ENCODE measurements at regions not wholly inside any gene's neighbourhood (a gene's known extent, or its start where the extent isn't known, plus 50 kb on each side); places are given as distances from the start of the nearest gene placed in this dataset.

DNA sequence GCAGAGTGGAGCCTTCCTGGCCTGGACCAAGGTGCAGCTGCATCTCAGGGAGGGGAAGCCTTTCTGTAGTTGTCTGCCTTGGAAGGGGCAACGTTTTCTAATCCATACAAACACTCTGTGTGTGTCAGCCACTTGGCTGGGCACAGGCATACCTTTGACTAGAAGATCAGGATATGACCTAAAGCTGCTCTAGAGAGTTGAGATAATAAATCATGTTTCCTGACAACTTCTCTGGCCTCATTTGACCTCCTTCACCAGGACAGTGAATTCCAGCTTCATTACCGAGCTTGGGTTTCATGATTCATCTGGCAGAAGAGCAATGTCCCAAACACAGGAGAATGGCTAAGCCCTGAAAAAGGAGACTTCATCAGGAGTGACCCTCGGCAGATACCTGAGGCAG, 89.6 kb upstream of the KIT start:
- WGBS = 40% methylated on average over 3 of the region's 3 CpGs
- no peak overlapping the region for H3K27ac ChIP-seq (ENCODE audit: low read depth)
- H3K4me1 ChIP-seq (ENCODE audit: insufficient read depth) = no peaks in the 10 kb centered on the region
- no peak for DNase-seq (ENCODE audit: extremely low spot score)
- H3K4me3 ChIP-seq (ENCODE audit: low read depth, low read length) = no peak overlapping the region
- no peaks in the 10 kb centered on the region for H3K36me3 ChIP-seq (ENCODE audit: insufficient read depth)

- H3K4me1 ChIP-seq (ENCODE audit: insufficient read depth) = no peaks in the 10 kb centered on the region
- DNase-seq (ENCODE audit: extremely low spot score) = no peak
- H3K27ac ChIP-seq (ENCODE audit: low read depth) = no peak overlapping the region
- no peaks in the 10 kb centered on the region for H3K36me3 ChIP-seq (ENCODE audit: insufficient read depth)
- 68% methylated on average over 2 of the region's 2 CpGs for WGBS
- no peak overlapping the region for H3K4me3 ChIP-seq (ENCODE audit: low read depth, low read length)
Observed at GRCh38 chr4:54570822-54571221, 86.9 kb upstream of the KIT start.

GRCh38 chr4:54571293-54572151, 86.2 kb upstream of the KIT start:
- no peak for DNase-seq (ENCODE audit: extremely low spot score)
- Histone ChIP-seq H3K4me1 (ENCODE audit: insufficient read depth) (no peaks in the 10 kb centered on the region), H3K4me3 (ENCODE audit: low read depth, low read length) (no peak overlapping the region), H3K27ac (ENCODE audit: low read depth) (no peak overlapping the region), H3K36me3 (ENCODE audit: insufficient read depth) (no peaks in the 10 kb centered on the region)
- 56% methylated on average over 12 of the region's 12 CpGs for WGBS

- no peak overlapping the region for H3K4me3 ChIP-seq (ENCODE audit: low read depth, low read length)
- H3K27ac ChIP-seq (ENCODE audit: low read depth) = no peak overlapping the region
- no peaks in the 10 kb centered on the region for H3K36me3 ChIP-seq (ENCODE audit: insufficient read depth)
- no peak for DNase-seq (ENCODE audit: extremely low spot score)
- no peaks in the 10 kb centered on the region for H3K4me1 ChIP-seq (ENCODE audit: insufficient read depth)
Observed at GRCh38 chr4:54572152-54572542, 85.6 kb upstream of the KIT start.

DNA sequence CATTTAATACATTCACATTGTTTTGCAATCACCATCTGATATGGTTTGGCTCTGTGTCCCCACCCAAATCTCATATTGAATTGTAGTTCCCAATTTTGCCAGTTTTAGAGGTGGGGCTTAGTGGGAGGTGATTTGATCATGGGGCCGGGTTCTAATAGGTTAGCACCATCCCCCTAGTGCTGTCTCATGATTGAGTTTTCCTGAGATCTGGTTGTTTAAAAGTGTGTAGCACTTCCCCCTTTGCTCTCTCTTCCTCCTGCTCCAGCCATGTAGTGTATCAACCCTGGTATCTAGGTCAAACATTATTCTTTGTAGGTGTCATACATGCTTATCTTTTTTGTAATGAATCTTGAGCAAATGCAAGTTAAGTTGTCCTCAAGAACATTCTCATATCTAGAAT, 83.3 kb upstream of the KIT start:
- no peak overlapping the region for H3K4me3 ChIP-seq (ENCODE audit: low read depth, low read length)
- no peak for DNase-seq (ENCODE audit: extremely low spot score)
- no peaks in the 10 kb centered on the region for H3K36me3 ChIP-seq (ENCODE audit: insufficient read depth)
- no peak overlapping the region for H3K27ac ChIP-seq (ENCODE audit: low read depth)
- 82% methylated on average over 1 of the region's 1 CpG for WGBS
- H3K4me1 ChIP-seq (ENCODE audit: insufficient read depth) = no peaks in the 10 kb centered on the region

GRCh38 chr4:54575919-54576318, 81.8 kb upstream of the KIT start:
- Histone ChIP-seq H3K36me3 (ENCODE audit: insufficient read depth) (no peaks in the 10 kb centered on the region), H3K4me3 (ENCODE audit: low read depth, low read length) (no peak overlapping the region), H3K27ac (ENCODE audit: low read depth) (no peak overlapping the region), H3K4me1 (ENCODE audit: insufficient read depth) (no peaks in the 10 kb centered on the region)
- WGBS = 76% methylated on average over 2 of the region's 2 CpGs
- DNase-seq (ENCODE audit: extremely low spot score) = no peak

- no peak overlapping the region for H3K4me3 ChIP-seq (ENCODE audit: low read depth, low read length)
- 92% methylated on average over 2 of the region's 2 CpGs for whole genome bisulfite sequencing
- no peak for DNase-seq (ENCODE audit: extremely low spot score)
- H3K4me1 ChIP-seq (ENCODE audit: insufficient read depth) = no peaks in the 10 kb centered on the region
- H3K27ac ChIP-seq (ENCODE audit: low read depth) = no peak overlapping the region
- H3K36me3 ChIP-seq (ENCODE audit: insufficient read depth) = no peaks in the 10 kb centered on the region
Observed at GRCh38 chr4:54581807-54582206, 76.0 kb upstream of the KIT start.

DNA sequence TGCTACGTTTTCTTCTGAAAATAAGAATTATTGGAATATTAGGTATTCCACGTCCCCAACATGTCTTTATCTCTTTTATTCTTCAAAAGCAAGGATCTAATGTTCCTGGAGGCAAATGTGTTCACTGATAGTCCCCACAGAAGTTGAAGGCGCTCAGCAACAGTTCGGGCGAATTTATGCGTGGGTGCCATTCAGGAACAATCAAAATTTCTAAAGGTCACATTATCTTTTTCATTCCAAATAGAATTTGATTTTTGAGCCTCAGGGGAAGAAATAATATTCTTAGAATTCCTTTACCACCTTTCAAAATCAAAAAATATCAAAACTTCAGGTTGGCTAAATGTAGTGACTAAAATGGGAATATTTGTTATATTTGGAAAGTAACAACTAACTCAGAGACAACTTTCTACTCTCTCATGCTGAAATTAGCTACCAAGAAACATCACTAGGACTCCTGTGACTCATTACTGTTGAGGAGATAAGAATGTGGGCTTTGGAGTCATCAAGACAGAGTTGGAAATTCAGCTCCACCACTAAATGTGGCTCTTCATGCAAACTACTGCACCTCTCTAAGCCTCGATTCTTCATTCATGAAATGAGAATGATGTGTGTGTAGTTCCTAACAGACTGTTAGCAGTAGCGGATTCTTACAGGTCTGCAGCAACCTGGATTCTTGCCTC, 72.3 kb upstream of the KIT start:
- 92% methylated on average over 8 of the region's 8 CpGs for WGBS
- Histone ChIP-seq H3K36me3 (ENCODE audit: insufficient read depth) (no peaks in the 10 kb centered on the region), H3K4me3 (ENCODE audit: low read depth, low read length) (no peak overlapping the region), H3K27ac (ENCODE audit: low read depth) (no peak overlapping the region), H3K4me1 (ENCODE audit: insufficient read depth) (no peaks in the 10 kb centered on the region)
- DNase-seq (ENCODE audit: extremely low spot score) = no peak

- H3K36me3 ChIP-seq (ENCODE audit: insufficient read depth) = no peaks in the 10 kb centered on the region
- WGBS = 66% methylated on average over 5 of the region's 5 CpGs
- no peak overlapping the region for H3K27ac ChIP-seq (ENCODE audit: low read depth)
- no peak overlapping the region for H3K4me3 ChIP-seq (ENCODE audit: low read depth, low read length)
- H3K4me1 ChIP-seq (ENCODE audit: insufficient read depth) = no peaks in the 10 kb centered on the region
- no peak for DNase-seq (ENCODE audit: extremely low spot score)
Observed at GRCh38 chr4:54586320-54586955, 71.3 kb upstream of the KIT start.

GRCh38 chr4:54587107-54587891, 70.5 kb upstream of the KIT start:
- H3K27ac ChIP-seq (ENCODE audit: low read depth) = no peak overlapping the region
- DNase-seq (ENCODE audit: extremely low spot score) = no peak
- H3K4me3 ChIP-seq (ENCODE audit: low read depth, low read length) = no peak overlapping the region
- H3K4me1 ChIP-seq (ENCODE audit: insufficient read depth) = no peaks in the 10 kb centered on the region
- H3K36me3 ChIP-seq (ENCODE audit: insufficient read depth) = no peaks in the 10 kb centered on the region
- 86% methylated on average over 2 of the region's 2 CpGs for WGBS

- Histone ChIP-seq H3K4me1 (ENCODE audit: insufficient read depth) (no peaks in the 10 kb centered on the region), H3K4me3 (ENCODE audit: low read depth, low read length) (no peak overlapping the region), H3K36me3 (ENCODE audit: insufficient read depth) (no peaks in the 10 kb centered on the region), H3K27ac (ENCODE audit: low read depth) (no peak overlapping the region)
- 41% methylated on average over 4 of the region's 4 CpGs for WGBS
- no peak for DNase-seq (ENCODE audit: extremely low spot score)
Observed at GRCh38 chr4:54588404-54588803, 69.4 kb upstream of the KIT start.

GRCh38 chr4:54589586-54589985, 68.2 kb upstream of the KIT start:
- H3K36me3 ChIP-seq (ENCODE audit: insufficient read depth) = no peaks in the 10 kb centered on the region
- no peak for DNase-seq (ENCODE audit: extremely low spot score)
- no peaks in the 10 kb centered on the region for H3K4me1 ChIP-seq (ENCODE audit: insufficient read depth)
- no peak overlapping the region for H3K4me3 ChIP-seq (ENCODE audit: low read depth, low read length)
- 72% methylated on average over 2 of the region's 2 CpGs for WGBS
- H3K27ac ChIP-seq (ENCODE audit: low read depth) = no peak overlapping the region

- WGBS = 68% methylated on average over 2 of the region's 2 CpGs
- no peak overlapping the region for H3K4me3 ChIP-seq (ENCODE audit: low read depth, low read length)
- DNase-seq (ENCODE audit: extremely low spot score) = no peak
- H3K4me1 ChIP-seq (ENCODE audit: insufficient read depth) = no peaks in the 10 kb centered on the region
- no peaks in the 10 kb centered on the region for H3K36me3 ChIP-seq (ENCODE audit: insufficient read depth)
- no peak overlapping the region for H3K27ac ChIP-seq (ENCODE audit: low read depth)
Observed at GRCh38 chr4:54593795-54594322, 63.9 kb upstream of the KIT start.
